ENCODE measurements at regions not wholly inside any gene's neighbourhood (a gene's known extent, or its start where the extent isn't known, plus 50 kb on each side); places are given as distances from the start of the nearest gene placed in this dataset.

- TF ChIP-seq POLR2A (IDR thresholded peaks at IDR 0.05) (no peak), CTCF (IDR thresholded peaks at IDR 0.05) (no peak), POLR2AphosphoS5 (IDR thresholded peaks at IDR 0.05) (no peak)
Measured at GRCh38 chr13:26988059-26988769, 183.4 kb downstream of the USP12 start.

All from breast epithelium (tissue), 3 donors.